Frontal cortex (tissue), 3 donors: ENCODE measurements at regions not wholly inside any gene's neighbourhood (a gene's known extent, or its start where the extent isn't known, plus 50 kb on each side); places are given as distances from the start of the nearest gene placed in this dataset.
"Not testable (repeated sequence)": the region's sequence is repeated elsewhere in the genome, so short reads cannot be mapped to it uniquely, and the experiment has no call there.

Experiments used
- DNase-seq, 2 donors: peaks; one replicate each; pipeline ENCODE4 v3.0.0; 2012; ENCODE audit warnings: low spot score in 2 of 2
- FAIRE-seq: peaks from 2 replicates; lab custom pipeline; 2012; peaks lifted over from hg19 to GRCh38; lab: Jason Lieb, UNC
- donor health status: control.
- donor health status: control.
- donor health status: control.

DNA sequence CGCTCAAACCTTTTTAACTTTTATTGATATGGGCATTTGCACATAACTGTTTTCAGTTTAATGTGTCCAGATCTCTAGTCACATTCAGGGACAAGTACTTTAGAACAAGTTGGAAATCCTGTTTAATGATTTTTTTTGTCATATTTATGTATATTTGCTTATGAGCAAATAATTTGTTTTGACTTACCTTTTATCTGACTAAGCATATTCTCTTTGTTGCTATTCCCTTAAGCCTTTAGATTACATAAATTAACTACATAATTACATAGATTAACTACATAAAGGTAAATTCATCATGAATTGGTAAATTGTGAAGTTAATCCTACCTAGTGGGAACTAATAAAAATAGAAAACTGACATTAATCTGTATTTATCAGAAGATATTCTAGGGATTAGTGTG is 523.5 kb upstream of the MAN1A1 start:
- no peak for FAIRE-seq

DNA sequence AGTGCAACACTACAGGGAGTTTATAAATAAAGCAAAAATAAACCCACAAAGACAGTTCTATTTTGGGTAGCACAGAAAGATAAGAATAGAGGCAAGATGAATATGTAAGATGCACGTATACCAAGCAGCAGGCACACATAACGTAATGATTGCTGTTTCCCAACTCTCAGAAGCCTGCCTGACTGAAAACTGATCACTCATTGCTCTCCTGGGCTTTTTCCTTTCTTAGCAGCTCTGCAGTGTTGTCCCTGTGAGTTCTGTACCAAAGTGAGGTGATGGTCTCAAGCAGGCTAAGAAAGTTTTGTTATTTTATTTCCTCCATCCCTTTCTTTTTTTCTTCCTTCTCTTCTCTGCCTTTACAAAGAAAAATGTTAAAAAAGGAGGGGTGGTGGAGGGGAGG is 522.0 kb upstream of the MAN1A1 start:
- FAIRE-seq, result no peak
- DNase-seq, result no peak

More for the DNA sequence above, 523.5 kb upstream of the MAN1A1 start:
- no peak for DNase-seq

DNA sequence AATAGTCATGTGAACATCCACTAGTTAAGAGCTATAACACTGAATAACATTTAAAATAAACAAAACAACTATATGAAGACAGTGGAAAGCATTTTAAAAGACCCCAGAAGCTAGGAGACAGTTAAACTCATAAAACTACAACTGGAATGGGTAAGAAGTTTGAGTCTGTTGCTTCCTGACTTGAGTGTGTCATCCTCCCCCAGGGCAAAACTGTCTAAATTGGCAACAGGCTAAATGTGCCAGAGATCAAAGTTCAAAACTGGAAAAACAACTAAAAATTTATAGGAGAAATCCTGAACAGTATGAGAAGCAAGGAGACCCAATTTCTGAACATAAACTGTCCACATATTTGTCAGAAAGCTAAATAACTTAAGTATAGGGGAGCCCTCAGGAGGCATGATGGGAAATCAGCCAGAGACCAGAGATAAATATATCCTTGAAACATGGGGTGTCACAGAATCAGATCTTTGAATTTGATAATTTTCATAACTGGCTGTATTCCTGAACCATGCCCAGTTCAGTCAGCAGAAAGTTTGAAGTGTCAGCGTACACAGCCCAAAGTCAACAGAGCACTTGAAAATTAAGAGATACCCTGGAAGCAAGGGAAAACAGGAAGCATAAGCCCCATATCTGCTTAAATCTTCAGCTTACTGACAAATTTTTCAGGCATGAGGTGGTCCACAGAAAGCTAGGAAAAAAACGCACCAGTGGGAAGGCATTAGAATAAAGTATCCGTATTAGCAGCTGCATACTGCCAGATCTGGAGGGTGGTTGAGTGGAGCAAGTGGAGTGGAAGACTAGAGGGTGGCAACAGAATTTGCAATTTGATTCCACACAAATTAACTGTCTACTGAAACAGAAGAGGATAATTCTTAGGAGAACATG is 516.1 kb upstream of the MAN1A1 start:
- FAIRE-seq (no peak), DNase-seq (no peak)

DNA sequence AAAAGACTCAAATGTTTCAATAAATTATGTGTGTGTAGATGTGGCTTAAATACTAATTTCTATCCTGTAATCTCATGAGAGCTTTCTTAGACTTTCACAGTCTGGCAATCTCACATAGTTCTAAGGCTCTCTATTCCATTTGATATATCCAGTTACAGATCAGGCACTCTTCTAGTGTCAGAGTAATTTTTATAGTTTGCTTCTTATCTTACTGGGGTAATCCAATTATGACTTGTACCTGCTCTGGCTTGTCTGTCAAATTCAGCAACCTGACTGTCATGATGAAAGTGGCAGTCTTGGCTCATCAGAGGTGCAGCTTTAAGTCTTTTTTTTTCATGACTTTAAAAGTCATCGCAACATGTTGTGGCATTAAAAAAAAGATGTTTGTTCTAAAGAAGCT is 513.2 kb upstream of the MAN1A1 start:
- FAIRE-seq, result no peak
- no peak for DNase-seq

DNA sequence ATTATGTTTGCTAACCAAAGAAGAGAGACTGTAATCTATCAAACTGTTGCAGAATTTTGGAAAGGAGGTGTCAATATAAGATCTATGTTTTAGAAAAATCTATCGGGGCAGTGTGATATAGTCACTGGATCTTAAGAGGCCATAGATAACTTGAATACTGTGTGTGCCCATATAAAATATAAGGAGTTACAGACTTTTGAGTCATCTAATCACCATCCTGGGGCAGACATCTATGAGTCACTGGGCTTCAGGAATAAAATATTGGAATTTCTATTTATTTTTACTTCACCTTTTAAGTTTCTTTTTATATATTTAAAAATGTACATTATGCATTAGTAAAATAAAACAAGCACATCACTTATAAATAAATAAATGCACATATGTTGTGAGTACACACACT is 509.3 kb upstream of the MAN1A1 start:
- FAIRE-seq, result no peak
- DNase-seq, result no peak

DNA sequence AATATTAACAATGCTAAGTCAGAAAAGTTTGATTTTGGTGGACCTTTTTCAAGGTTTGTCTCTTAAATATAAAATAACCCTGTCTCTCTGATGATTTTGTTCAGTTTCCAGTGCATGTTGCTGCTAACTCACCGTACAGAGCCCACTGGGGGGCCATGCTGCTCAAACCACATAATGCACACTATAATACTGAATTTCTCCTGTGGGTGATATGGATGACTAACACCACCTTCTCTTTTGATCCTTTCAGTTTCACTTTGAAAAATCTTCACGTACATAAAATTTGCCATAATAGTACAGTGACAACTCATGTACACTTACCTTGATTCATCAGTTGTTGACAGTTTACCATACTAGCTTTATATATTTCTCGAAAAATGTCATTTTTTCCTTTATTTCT is 506.6 kb upstream of the MAN1A1 start:
- DNase-seq (no peak), FAIRE-seq (no peak)

DNA sequence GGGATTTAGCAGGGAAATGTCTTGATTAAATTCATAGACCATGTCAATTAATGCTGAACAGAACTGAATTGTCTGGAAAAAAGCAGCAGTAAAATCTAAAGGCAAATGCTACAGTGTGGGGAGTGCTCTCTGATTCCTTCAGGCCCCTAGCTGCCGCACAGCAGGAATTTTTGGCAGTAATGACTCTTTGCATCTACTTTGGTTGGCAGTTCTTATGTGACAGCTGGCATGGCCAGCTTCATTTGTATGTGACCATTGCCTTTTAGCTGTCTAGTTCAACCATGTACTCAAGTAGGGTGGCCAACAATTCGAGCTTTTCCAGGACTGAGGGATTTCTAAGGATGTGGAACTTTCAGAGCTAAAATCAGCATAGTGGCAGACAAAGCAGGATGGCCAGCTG is 499.1 kb upstream of the MAN1A1 start:
- DNase-seq (no peak), FAIRE-seq (no peak)

DNA sequence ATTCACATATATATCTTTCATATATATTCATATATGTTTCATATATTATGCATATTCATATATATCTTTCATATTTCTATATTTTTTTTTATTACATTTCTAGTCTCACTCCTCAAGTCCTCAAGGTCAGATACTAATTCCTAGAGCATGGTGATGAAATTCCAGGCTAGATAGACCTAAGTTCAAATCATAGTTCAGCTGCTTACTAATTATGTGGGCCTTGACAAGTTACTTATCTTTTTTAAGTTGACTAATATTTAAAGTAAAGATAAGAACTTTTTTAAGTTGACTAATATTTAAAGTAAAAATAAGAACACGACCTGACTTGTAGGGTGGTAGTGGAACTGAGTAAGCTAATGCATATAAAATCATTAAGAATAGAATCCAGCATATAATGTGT is 495.6 kb upstream of the MAN1A1 start:
- DNase-seq (no peak), FAIRE-seq (no peak)

DNA sequence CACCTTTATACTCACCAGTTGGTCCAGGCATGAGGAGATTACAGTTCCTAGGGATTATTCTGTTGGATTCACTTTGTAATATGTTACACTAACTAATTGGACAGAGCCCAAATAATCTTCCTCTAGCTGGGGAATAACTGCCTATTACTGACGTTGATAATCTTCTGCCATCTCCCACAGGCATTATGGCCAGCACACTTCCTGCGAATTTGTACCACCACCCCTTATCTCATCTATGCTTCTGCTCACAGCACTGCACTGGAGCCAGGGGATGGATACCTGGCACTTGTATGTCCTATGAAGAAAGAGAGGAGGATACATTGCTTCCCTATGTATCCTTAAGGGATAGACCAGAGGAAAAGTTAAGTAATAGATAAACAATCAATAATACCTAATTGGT is 494.8 kb upstream of the MAN1A1 start:
- DNase-seq, result no peak
- no peak for FAIRE-seq

DNA sequence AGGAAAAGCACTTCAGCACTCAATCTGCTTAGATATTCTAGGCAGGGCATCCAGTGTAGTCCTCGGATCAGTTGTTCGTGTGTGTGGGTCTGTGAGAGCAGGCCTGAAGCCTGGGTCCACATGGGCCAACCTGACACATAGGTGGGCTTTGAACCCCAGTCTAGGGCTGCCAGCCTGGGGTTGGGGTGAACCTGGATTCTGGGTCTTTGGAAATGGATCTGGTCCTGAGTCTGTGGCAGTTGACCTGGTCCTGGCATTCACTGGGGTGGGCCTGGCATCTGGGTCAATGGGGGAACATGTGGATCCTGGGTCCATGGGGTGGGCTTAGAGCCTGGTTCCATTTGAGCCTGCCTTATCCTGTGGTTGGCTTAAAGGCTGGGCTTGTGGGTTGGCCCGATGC is 492.6 kb upstream of the MAN1A1 start:
- FAIRE-seq (no peak), DNase-seq (no peak)

DNA sequence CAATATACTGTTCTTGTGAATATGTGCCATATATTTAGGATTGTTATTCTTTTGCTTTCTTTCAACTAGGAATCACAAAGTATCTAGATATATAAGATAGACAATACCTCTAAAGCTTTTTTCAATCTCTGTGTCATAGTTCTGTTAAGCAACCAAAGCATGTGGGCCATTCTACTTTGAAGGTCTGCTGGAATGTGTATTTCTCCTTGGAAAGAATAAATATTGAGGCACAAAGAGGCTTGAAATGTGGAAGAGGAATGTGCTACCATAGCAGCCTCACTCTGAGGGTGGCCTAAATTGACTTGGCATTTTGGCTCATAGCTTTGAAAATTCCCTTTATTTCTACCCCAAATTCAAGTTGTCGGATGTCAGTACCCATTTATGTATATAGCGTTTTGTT is 488.5 kb upstream of the MAN1A1 start:
- FAIRE-seq, result no peak
- no peak for DNase-seq

DNA sequence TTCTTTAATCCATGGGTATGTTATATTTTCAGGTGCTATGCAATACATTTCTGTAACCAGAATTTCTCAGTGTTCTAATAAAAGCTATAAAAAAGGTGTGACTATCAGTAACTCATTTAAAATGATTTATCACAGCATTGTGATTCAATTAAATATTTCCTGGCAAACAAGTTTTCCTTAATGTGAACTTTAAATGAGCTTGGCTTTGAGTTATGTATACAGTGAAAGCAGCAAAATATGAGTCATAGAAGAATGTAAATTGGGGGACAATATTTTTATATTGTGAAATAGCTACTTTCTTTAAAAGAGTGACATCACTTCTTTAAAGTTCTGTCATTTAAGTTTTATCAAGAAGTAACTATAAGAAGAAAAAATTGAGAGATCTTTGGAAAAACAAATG is 484.9 kb upstream of the MAN1A1 start:
- DNase-seq (no peak), FAIRE-seq (no peak)

DNA sequence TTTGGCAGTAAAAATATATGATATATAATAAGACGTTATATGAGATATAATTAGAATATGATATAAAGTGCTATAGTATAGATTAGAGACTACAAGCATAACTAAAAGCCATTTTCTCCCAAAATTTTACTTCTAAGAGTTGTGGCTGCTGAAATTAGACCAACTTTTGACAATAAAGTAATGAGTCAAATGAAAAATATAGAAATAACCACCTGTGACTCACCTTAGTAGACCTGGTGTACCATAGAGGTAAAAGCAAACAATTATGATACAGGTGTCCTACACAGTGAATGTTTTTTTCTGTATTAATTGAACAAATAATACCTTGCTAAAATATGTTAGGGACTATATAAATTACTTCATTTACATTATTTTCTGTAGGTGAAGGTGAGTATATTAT is 482.9 kb upstream of the MAN1A1 start:
- DNase-seq, result no peak
- no peak for FAIRE-seq

DNA sequence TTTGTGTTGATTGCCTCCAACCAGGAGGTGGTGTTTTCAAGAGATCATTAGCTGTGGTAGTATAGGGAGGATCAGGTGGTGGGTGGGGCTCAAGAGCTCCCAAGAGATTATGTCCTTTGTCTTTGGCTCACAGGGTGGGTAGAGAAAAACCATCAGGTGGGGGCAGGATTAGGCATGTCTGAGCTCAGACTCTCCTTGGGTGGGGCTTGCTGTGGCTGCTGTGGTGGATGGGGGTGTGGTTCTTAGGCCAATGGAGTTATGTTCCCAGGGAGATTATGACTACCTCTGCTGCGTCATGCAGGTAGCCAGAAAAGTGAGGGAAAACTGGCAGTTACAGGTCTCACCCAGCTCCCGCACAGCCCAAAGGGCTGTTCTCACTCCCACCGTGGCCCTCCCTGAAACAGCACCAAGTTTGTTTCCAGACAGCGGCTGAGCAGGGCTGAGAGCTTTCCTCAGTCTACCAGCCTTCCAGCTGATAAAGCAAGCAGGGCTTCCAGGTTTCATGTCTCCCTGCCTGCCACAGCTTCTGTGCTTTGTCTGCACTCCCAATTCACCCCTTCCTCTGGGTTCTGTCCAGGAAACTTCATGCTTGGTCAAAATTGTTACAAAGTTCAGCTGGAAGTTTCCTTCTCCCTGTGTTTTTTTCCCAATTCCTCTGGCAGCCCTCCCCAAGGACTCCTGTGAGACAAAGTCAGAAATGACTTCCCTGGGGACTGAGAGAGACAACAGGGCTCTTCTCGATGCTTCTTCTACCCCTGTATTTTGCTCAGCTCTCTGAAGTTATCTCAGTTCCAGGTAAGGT is 481.1 kb upstream of the MAN1A1 start:
- FAIRE-seq (no peak), DNase-seq (no peak)

DNA sequence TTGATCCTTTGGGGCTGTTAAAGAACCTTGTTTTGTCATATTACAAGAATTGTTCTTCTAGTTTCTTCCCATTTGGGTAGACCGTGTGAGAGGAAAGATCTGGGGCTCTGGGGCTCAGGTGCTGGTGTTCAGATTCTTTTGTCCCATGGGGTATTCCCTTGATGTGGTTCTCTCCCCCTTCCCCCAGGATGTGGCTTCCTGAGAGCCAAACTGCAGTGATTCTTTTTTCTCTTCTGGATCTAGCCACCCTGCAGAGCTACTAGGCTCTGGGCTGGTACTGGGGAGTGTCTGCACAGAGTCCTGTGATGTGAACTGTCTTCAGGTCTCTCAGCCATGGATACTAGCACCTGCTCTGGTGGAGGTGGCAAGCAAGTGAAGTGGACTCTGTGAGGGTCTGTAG is 480.5 kb upstream of the MAN1A1 start:
- DNase-seq (no peak), FAIRE-seq (no peak)

DNA sequence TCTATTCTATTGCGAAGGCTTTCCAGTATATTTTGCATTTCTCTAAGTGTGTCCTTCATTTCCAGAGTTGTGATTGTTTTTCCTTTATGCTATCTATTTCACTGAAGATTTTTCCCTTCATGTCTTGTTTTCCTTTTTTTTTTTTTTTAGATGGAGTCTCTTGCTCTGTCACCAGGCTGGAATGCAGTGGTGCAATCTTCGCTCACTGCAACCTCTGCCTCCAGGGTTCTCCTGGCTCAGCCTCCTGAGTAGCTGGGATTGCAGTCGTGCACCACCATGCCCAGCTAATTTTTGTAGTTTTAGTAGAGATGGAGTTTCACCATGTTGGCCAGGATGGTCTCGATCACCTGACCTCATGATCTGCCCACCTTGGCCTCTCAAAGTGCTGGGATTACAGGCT is 479.9 kb upstream of the MAN1A1 start:
- not testable (repeated sequence) for DNase-seq, FAIRE-seq

DNA sequence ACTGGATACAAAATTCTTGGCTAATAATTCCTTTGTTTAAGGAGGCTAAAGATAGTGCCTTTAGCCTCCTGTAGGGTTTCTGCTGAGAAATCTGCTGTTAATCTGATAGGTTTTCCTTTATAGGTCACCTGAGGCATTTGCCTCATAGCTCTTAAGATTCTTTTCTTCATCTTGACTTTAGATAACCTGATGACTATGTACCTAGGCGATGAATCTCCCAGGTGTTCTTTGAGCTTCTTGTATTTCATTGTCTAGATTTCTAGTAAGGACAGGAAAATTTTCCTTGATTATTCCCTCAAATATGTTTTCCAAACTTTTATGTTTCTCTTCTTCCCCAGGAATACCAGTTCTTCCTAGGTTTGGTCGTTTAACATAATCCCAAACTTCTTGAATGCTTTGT is 479.4 kb upstream of the MAN1A1 start:
- DNase-seq (no peak), FAIRE-seq (no peak)

DNA sequence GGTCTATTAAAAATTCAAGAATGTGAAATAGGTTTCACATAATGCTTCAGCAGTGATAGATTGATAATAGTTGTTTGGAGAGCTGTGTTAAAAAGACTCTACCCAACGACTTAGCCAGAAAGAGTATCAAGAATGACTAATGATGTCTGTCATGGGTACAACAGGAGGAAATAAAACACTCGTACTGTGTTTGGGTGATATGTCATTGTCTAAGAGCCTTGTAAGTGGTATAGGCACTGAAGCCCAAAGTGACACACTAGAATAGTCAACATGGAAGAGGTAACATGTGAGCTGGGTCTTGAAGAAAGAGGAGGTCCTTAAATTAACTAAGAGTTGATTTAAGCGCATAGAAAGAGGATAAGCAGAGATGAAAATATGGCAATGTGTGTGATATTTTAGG is 471.8 kb upstream of the MAN1A1 start:
- DNase-seq (no peak), FAIRE-seq (no peak)

DNA sequence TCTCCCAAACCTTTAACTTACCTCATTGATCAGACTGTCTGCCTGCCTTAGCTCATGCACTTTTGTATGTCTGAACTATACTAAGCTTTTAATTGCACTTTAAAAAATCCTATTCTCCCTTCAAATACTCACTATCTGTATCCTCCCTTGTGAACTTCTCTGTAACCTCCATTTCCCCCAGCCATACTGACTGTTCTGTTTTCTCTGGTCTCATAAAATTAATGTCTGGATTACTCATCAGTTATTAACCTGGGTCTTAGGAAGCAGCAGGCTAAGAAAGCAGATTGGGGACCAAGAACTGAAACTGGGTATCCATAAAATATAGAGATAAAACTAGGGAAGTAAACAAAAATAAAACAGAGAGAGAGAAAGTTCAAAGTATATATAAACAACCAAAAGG is 469.3 kb upstream of the MAN1A1 start:
- DNase-seq, result no peak
- FAIRE-seq, result no peak

DNA sequence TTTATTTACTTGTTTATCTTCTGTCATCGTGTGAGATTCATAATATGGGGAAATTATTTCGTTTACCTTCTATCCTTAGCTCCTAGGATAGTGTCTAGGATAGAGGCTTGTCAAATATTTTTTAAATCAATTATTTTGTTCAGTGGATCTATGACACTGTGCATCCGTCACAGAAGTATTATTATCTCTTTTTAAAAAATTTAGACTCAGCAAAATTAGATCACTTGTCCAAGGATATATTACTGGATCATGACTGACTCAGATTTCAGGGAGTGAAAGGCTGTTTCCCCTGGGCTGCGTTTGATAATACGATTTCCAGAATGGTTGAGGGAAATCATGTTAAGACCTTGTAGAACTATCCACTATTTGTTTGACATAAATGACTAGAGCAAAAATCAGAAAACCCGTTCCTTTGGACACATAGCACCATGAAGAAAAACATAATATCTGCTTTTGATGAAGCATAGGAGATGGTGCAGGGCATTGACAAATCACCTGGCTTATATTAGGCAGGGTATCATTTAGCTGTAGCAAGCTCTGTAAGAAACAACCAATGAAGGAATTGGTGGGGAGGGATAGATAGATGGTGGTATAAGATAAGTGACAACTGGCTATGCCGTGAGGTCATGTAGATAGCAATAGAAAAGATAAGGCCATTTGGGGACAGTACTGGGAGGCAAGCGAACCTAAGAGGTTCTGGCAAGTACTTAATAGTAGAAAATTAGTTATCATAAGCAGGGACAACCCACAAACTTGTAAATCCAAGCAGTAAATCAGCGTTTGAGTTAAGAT is 465.2 kb upstream of the MAN1A1 start:
- FAIRE-seq (no peak), DNase-seq (no peak)

DNA sequence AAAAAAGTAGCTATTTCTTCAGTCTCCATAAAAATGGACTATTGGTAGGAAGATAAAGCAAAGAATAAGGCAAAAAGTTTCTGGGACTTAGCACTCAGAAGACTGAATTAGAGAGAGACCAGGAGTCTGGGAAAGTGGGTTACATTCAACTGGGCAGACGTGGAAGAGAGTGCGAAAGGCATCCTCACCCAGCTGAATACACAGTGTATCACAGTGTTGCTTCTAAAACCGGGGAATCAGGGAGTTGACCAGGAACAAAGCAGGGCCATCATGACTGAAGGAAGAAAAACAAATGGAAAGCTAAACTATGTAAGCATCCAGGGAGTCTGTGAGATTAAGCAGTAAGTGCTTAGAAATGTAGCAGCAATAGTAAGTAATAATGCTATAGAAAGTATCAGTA is 452.9 kb upstream of the MAN1A1 start:
- DNase-seq (no peak), FAIRE-seq (no peak)
